IMR-90 (cell line): ENCODE measurements at regions not wholly inside any gene's neighbourhood (a gene's known extent, or its start where the extent isn't known, plus 50 kb on each side); places are given as distances from the start of the nearest gene placed in this dataset.

Experiments used
- ATAC-seq: fragments of 200-7000 bp; cut with Tn5 transposase; 2 replicates; pipeline ENCODE4 v1.9.1; 2020; ENCODE audit warnings: low read depth, mild to moderate bottlenecking, moderate library complexity
- BruUV-seq: library from RNA; stranded (reverse); fragments of 400-500 nt; replicated peaks from 2 replicates; lab custom pipeline; 2021; lab: Mats Ljungman, UMichigan
- CTCF ChIA-PET: fragments of 300-600 bp; formaldehyde crosslinking; extraction: SDS; loops from one replicate; lab custom pipeline; 2021; ENCODE audit warnings: antibody characterized with exemption; lab: Yijun Ruan, JAX
- POLR2A ChIA-PET: fragments of 300-600 bp; sonication (Branson Sonifier 250); formaldehyde crosslinking; loops from one replicate; lab custom pipeline; 2022; ENCODE audit warnings: antibody characterized with exemption; ENCODE audit not compliant: unreplicated experiment; lab: Charles Lee
- DNase-seq: peaks from one replicate; pipeline ENCODE4 v3.0.0; 2013
- H2AFZ ChIP-seq: replicated peaks from 2 replicates; pipeline ENCODE3; 2013; ENCODE audit warnings: low read length, mild to moderate bottlenecking; ENCODE audit not compliant: poor library complexity
- H2AK5ac ChIP-seq: 2 replicates; pipeline ENCODE4 v1.6.1; 2013; ENCODE audit warnings: low read depth, low read length, inconsistent platforms
- H2AK9ac ChIP-seq: replicated peaks from 2 replicates; pipeline ENCODE3; 2013; ENCODE audit warnings: mild to moderate bottlenecking, low read depth, low read length, moderate library complexity; ENCODE audit not compliant: poor library complexity
- H2BK120ac ChIP-seq: 2 replicates; pipeline ENCODE4 v1.6.1; 2013; ENCODE audit warnings: low read depth, low read length, inconsistent platforms
- H2BK15ac ChIP-seq: 3 replicates; pipeline ENCODE4 v1.6.1; 2013; ENCODE audit warnings: low read depth, low read length, inconsistent platforms
- H2BK20ac ChIP-seq: 2 replicates; pipeline ENCODE4 v1.6.1; 2013; ENCODE audit warnings: low read depth, mild to moderate bottlenecking, inconsistent platforms, low read length, moderate library complexity
- H2BK5ac ChIP-seq: 2 replicates; pipeline ENCODE4 v1.6.1; 2013; ENCODE audit warnings: mild to moderate bottlenecking, low read depth, low read length, inconsistent platforms; ENCODE audit not compliant: poor library complexity, severe bottlenecking
- H3K14ac ChIP-seq: replicated peaks from 2 replicates; pipeline ENCODE4 v1.6.1; 2013; ENCODE audit warnings: low read depth, low read length, inconsistent platforms
- H3K18ac ChIP-seq: 2 replicates; pipeline ENCODE4 v1.6.1; 2013; ENCODE audit warnings: low read depth, low read length, control low read depth
- H3K23ac ChIP-seq: 2 replicates; pipeline ENCODE4 v1.6.1; 2013; ENCODE audit warnings: low read depth, low read length, inconsistent platforms
- H3K27ac ChIP-seq: 2 replicates; pipeline ENCODE4 v1.5.1; 2013; ENCODE audit warnings: mild to moderate bottlenecking, control low read depth, low read length; ENCODE audit not compliant: insufficient read depth
- H3K27me3 ChIP-seq: 2 replicates; pipeline ENCODE4 v1.6.1; 2013; ENCODE audit warnings: low read length; ENCODE audit not compliant: control insufficient read depth, insufficient read depth
- H3K36me3 ChIP-seq: 2 replicates; pipeline ENCODE4 v1.6.1; 2013; ENCODE audit warnings: low read length, mixed read lengths; ENCODE audit not compliant: control insufficient read depth, insufficient read depth
- H3K4ac ChIP-seq: 2 replicates; pipeline ENCODE4 v1.6.1; 2013; ENCODE audit warnings: low read depth, low read length, inconsistent platforms
- H3K4me1 ChIP-seq: 2 replicates; pipeline ENCODE4 v1.6.1; 2013; ENCODE audit warnings: low read length, mixed read lengths; ENCODE audit not compliant: control insufficient read depth, insufficient read depth
- H3K4me2 ChIP-seq: 2 replicates; pipeline ENCODE4 v1.6.1; 2013; ENCODE audit warnings: low read depth, mild to moderate bottlenecking, control low read depth, low read length, moderate library complexity
- H3K4me3 ChIP-seq: 2 replicates; pipeline ENCODE4 v1.5.1; 2013; ENCODE audit warnings: low read depth, mild to moderate bottlenecking, control low read depth, low read length, moderate library complexity; ENCODE audit not compliant: insufficient read depth
- H3K56ac ChIP-seq: 2 replicates; pipeline ENCODE4 v1.6.1; 2013; ENCODE audit warnings: low read length, inconsistent platforms; ENCODE audit not compliant: insufficient read depth; ENCODE audit errors: extremely low read depth
- H3K79me1 ChIP-seq, 2 experiments: 2 replicates each; pipeline ENCODE4 v1.6.1; 2013; ENCODE audit warnings: low read length in 2 of 2, inconsistent platforms in 1 of 2, low read depth in 1 of 2
- H3K9ac ChIP-seq: 2 replicates; pipeline ENCODE4 v1.6.1; 2013; ENCODE audit warnings: low read depth, low read length, control low read depth
- H3K9me1 ChIP-seq: 2 replicates; pipeline ENCODE4 v1.6.1; 2013; ENCODE audit warnings: low read length, inconsistent platforms; ENCODE audit not compliant: insufficient read depth
- H3K9me3 ChIP-seq: 2 replicates; pipeline ENCODE4 v1.6.1; 2013; ENCODE audit warnings: low read length; ENCODE audit not compliant: control insufficient read depth, insufficient read depth
- H4K20me1 ChIP-seq: 2 replicates; pipeline ENCODE4 v1.6.1; 2013; ENCODE audit warnings: low read length, inconsistent platforms; ENCODE audit not compliant: insufficient read depth
- H4K5ac ChIP-seq: 2 replicates; pipeline ENCODE4 v1.6.1; 2013; ENCODE audit warnings: mild to moderate bottlenecking, low read depth, low read length, control low read depth
- H4K8ac ChIP-seq, 2 experiments: 2 replicates each; pipeline ENCODE4 v1.6.1; 2013; ENCODE audit warnings: low read depth in 2 of 2, low read length in 2 of 2, control low read depth in 1 of 2, inconsistent platforms in 1 of 2
- H4K91ac ChIP-seq: 2 replicates; pipeline ENCODE4 v1.6.1; 2013; ENCODE audit warnings: low read depth, low read length, inconsistent platforms; ENCODE audit not compliant: insufficient read depth
- BHLHE40 ChIP-seq: fragments of 150-350 bp; IDR thresholded peaks from 2 replicates; pipeline ENCODE4 v1.6.1; 2016; ENCODE audit warnings: mild to moderate bottlenecking, low read depth, low read length
- CHD1 ChIP-seq: IDR thresholded peaks from 2 replicates; pipeline ENCODE4 v1.6.1; 2012; ENCODE audit warnings: low read depth, low read length, improper control_type of control experiment
- MAFK ChIP-seq: IDR thresholded peaks from 2 replicates; pipeline ENCODE4 v1.6.1; 2012; ENCODE audit warnings: low read depth, low read length, improper control_type of control experiment
- MXI1 ChIP-seq: IDR thresholded peaks from 2 replicates; pipeline ENCODE4 v1.6.1; 2012; ENCODE audit warnings: low read depth, mild to moderate bottlenecking, low read length, moderate library complexity, borderline replicate concordance
- POLR2A ChIP-seq: IDR thresholded peaks from 2 replicates; pipeline ENCODE4 v1.6.1; 2012; ENCODE audit warnings: mild to moderate bottlenecking, low read depth, low read length
- RCOR1 ChIP-seq: IDR thresholded peaks from 2 replicates; pipeline ENCODE4 v1.6.1; 2012; ENCODE audit warnings: mild to moderate bottlenecking, low read length, improper control_type of control experiment; ENCODE audit not compliant: insufficient replicate concordance
- USF2 ChIP-seq: fragments of 150-350 bp; IDR thresholded peaks from 2 replicates; pipeline ENCODE4 v1.6.1; 2017; ENCODE audit warnings: mild to moderate bottlenecking, antibody characterized with exemption, low read length, low read depth
- WGBS, 2 experiments: methylation state at CpG; one replicate each; pipeline versions ENCODE4 v1.1.5 to v1.1.7; 2013; ENCODE audit warnings: missing lambda C conversion rate in 2 of 2; ENCODE audit not compliant: insufficient read length in 1 of 2; ENCODE audit errors: extremely low coverage in 2 of 2; 5-methylcytosine and 5-hydroxymethylcytosine counted together
- dilution Hi-C: fragments of 300-500 bp; cut with HindIII; formaldehyde crosslinking; loops from one replicate; pipeline ENCODE4 v1.14.3; 2018; ENCODE audit warnings: low sequenced_read_pairs; ENCODE audit not compliant: unreplicated experiment
- in situ Hi-C: fragments of 300-500 bp; cut with MboI; formaldehyde crosslinking; loops from 3 replicates; pipeline ENCODE4 v1.14.3; 2019; ENCODE audit warnings: low sequenced_read_pairs, inconsistent platforms, mixed read lengths
- intact Hi-C: fragments of 100-400 bp; cut with micrococcal nuclease; formaldehyde crosslinking; loops from 2 replicates; pipeline ENCODE4 v1.10.0; 2022

GRCh38 chr3:84275532-84275931 is 683.3 kb upstream of the CADM2 start:
- no peak overlapping the region for H3K23ac ChIP-seq
- no peaks in the 10 kb centered on the region for H4K20me1 ChIP-seq
- no peak overlapping the region for H3K4ac ChIP-seq
- no peak overlapping the region for H3K27ac ChIP-seq
- ChIA-PET CTCF (no interaction called here), POLR2A (no interaction called here)
- TF ChIP-seq CHD1 (no peak), RCOR1 (no peak), MXI1 (no peak), BHLHE40 (no peak), USF2 (no peak), MAFK (no peak), POLR2A (no peak)
- H3K18ac ChIP-seq, result no peak overlapping the region
- no peak overlapping the region for H3K56ac ChIP-seq
- H2BK5ac ChIP-seq, result no peak overlapping the region
- WGBS, 2 experiments, result no CpG with 5 or more reads among the region's 2 CpGs
- ATAC-seq (no peak), DNase-seq (no peak)
- peaks cover 4% of the 10 kb centered on the region; the same call in 1 of the 2 replicates for H3K9me3 ChIP-seq
- no TSS peak for BruUV-seq
- no peak overlapping the region for H2BK120ac ChIP-seq
- H2AFZ ChIP-seq, result no peak overlapping the region
- H4K91ac ChIP-seq, result no peak overlapping the region
- no peak overlapping the region for H4K8ac ChIP-seq
- in situ Hi-C loops, result no loop called here
- H3K4me3 ChIP-seq, result no peak overlapping the region
- H2AK9ac ChIP-seq, result no peak overlapping the region
- H3K9ac ChIP-seq, result no peak overlapping the region
- no peaks in the 10 kb centered on the region for H3K79me1 ChIP-seq
- H2AK5ac ChIP-seq, result no peak overlapping the region
- H3K4me1 ChIP-seq, result no peaks in the 10 kb centered on the region
- no peak overlapping the region for H3K4me2 ChIP-seq
- H3K36me3 ChIP-seq, result no peaks in the 10 kb centered on the region
- no peak overlapping the region for H2BK20ac ChIP-seq
- H3K9me1 ChIP-seq, result no peaks in the 10 kb centered on the region
- dilution Hi-C loops, result no loop called here
- H3K27me3 ChIP-seq, result no peaks in the 10 kb centered on the region
- no peak overlapping the region for H4K5ac ChIP-seq
- H3K14ac ChIP-seq, result no peak overlapping the region
- H2BK15ac ChIP-seq, result no peak overlapping the region
- intact Hi-C loops, result no loop called here
